Neural cell (in vitro differentiated cells): ENCODE measurements at regions not wholly inside any gene's neighbourhood (a gene's known extent, or its start where the extent isn't known, plus 50 kb on each side); places are given as distances from the start of the nearest gene placed in this dataset.

ENCODE experiments used
- EP300 ChIP-seq: fragments of 450-650 bp; conservative IDR thresholded peaks from 2 replicates; pipeline ENCODE4 v1.6.1; 2014; ENCODE audit warnings: antibody characterized with exemption, mild to moderate bottlenecking, moderate library complexity; ENCODE audit not compliant: poor library complexity, severe bottlenecking
- EZH2 ChIP-seq: fragments of 200-600, 300-800 bp; shearing (Covaris generic), sonication (generic); IDR thresholded peaks from 2 replicates; pipeline ENCODE4 v1.6.1; 2014; ENCODE audit warnings: antibody characterized with exemption, low read length, borderline replicate concordance, mild to moderate bottlenecking; ENCODE audit not compliant: insufficient read depth, poor library complexity, severe bottlenecking
- POLR2AphosphoS5 ChIP-seq: IDR thresholded peaks from 2 replicates; pipeline ENCODE4 v1.6.1; 2012
- RAD21 ChIP-seq: fragments of 450-650 bp; conservative IDR thresholded peaks from 2 replicates; pipeline ENCODE4 v1.6.1; 2014; ENCODE audit warnings: antibody characterized with exemption, mild to moderate bottlenecking, moderate library complexity
- SMC3 ChIP-seq: fragments of 450-650 bp; conservative IDR thresholded peaks from 2 replicates; pipeline ENCODE4 v1.6.1; 2014; ENCODE audit warnings: antibody characterized with exemption, mild to moderate bottlenecking, moderate library complexity; ENCODE audit not compliant: poor library complexity
- TF ChIP-seq, protein P1 (sequence below): fragments of 450-650 bp; IDR thresholded peaks from 2 replicates; pipeline ENCODE4 v1.5.1; 2014; ENCODE audit warnings: antibody characterized with exemption, mild to moderate bottlenecking, moderate library complexity; ENCODE audit not compliant: poor library complexity, severe bottlenecking
- TF ChIP-seq, protein P2 (sequence below): IDR thresholded peaks from 2 replicates; pipeline ENCODE4 v1.6.1; 2012; ENCODE audit warnings: borderline replicate concordance

DNA sequence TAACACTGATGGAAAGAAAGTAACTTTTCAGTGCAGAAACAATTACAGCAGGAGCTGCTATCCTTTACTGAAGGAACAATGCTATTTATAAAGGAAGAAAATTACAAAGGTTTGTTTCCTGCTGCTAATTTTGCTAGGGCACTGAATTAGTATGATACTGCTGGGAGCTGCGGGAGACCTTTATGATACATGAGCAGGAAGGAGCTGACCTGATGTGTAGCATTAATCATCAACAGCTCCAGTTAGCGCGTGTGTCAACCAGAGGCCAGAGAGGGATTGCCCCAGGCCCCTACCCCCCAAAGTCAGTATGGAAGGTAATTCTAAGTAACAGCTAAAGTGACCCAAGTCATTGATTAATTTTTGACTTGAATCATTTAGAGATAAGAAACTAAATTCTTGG lies 728.9 kb downstream of the PCDH18 start:
- no peak for TF ChIP-seq EP300
- TF ChIP-seq, protein P1, sequence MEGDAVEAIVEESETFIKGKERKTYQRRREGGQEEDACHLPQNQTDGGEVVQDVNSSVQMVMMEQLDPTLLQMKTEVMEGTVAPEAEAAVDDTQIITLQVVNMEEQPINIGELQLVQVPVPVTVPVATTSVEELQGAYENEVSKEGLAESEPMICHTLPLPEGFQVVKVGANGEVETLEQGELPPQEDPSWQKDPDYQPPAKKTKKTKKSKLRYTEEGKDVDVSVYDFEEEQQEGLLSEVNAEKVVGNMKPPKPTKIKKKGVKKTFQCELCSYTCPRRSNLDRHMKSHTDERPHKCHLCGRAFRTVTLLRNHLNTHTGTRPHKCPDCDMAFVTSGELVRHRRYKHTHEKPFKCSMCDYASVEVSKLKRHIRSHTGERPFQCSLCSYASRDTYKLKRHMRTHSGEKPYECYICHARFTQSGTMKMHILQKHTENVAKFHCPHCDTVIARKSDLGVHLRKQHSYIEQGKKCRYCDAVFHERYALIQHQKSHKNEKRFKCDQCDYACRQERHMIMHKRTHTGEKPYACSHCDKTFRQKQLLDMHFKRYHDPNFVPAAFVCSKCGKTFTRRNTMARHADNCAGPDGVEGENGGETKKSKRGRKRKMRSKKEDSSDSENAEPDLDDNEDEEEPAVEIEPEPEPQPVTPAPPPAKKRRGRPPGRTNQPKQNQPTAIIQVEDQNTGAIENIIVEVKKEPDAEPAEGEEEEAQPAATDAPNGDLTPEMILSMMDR, result no peak
- TF ChIP-seq EZH2, result no peak
- TF ChIP-seq, protein P2, sequence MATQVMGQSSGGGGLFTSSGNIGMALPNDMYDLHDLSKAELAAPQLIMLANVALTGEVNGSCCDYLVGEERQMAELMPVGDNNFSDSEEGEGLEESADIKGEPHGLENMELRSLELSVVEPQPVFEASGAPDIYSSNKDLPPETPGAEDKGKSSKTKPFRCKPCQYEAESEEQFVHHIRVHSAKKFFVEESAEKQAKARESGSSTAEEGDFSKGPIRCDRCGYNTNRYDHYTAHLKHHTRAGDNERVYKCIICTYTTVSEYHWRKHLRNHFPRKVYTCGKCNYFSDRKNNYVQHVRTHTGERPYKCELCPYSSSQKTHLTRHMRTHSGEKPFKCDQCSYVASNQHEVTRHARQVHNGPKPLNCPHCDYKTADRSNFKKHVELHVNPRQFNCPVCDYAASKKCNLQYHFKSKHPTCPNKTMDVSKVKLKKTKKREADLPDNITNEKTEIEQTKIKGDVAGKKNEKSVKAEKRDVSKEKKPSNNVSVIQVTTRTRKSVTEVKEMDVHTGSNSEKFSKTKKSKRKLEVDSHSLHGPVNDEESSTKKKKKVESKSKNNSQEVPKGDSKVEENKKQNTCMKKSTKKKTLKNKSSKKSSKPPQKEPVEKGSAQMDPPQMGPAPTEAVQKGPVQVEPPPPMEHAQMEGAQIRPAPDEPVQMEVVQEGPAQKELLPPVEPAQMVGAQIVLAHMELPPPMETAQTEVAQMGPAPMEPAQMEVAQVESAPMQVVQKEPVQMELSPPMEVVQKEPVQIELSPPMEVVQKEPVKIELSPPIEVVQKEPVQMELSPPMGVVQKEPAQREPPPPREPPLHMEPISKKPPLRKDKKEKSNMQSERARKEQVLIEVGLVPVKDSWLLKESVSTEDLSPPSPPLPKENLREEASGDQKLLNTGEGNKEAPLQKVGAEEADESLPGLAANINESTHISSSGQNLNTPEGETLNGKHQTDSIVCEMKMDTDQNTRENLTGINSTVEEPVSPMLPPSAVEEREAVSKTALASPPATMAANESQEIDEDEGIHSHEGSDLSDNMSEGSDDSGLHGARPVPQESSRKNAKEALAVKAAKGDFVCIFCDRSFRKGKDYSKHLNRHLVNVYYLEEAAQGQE, result no peak
- no peak for TF ChIP-seq POLR2AphosphoS5
- TF ChIP-seq RAD21, result no peak
- TF ChIP-seq SMC3, result no peak
